GM19328 (cell line): ENCODE measurements at regions not wholly inside any gene's neighbourhood (a gene's known extent, or its start where the extent isn't known, plus 50 kb on each side); places are given as distances from the start of the nearest gene placed in this dataset.
"Not testable (repeated sequence)": the region's sequence is repeated elsewhere in the genome, so short reads cannot be mapped to it uniquely, and the experiment has no call there.

Source experiments
- ATAC-seq: cut with Tn5 transposase; IDR thresholded peaks from one replicate; pipeline ENCODE4 v1.9.1; 2021; ENCODE audit warnings: mild to moderate bottlenecking, moderate library complexity; ENCODE audit not compliant: unreplicated experiment

DNA sequence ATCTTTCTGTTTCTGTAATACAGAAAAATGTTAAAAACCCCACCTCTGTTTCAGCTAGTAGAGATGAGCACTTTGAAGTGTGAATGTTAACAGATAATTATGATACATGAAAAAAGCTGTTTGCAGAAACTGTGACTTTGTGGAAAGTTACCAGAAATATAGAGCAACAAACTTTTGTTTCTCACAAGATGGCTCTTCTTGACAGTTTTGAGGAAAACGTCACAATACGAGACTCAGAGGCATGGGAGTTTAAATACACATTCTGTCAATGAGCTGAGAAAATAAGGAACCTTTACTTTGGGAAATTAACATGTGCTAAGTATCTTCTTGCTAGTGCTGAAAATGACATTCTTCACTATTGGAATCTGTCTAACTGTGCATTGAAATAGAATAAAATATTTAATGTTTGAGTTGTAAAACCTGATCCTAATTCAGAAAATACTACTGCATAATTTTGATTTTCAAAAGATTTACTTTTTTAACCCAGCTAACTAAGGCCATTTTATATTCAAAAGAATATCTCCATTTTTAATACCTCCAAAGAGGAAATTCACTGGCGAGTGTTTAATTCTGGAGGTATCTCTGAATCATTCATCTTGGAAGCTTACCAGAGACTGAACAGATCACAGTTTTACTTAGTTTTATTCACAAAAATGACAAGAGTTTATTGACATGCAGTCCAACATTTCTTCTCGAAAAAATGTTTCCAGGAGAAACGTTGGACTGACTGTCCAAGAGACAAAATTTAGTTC is 308.9 kb upstream of the LRFN5 start:
- ATAC-seq = no peak

DNA sequence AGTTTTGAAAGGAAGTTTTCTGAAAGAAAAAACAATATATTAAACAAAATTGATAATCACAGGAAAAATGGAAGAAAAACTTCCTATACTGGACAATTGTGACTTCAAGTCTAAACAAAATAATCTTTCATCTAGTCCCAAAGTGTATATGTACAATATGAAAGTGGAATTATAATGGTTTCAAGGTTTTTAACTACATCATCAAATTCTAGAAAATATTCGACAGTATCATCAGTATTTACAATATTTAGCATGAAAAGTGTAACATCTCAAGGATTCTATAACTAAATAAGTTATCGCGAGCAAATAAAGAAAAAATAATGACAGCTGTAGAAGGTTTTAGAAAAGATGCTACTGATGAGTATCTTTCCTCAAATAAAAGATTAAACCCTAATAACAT is 310.9 kb upstream of the LRFN5 start:
- ATAC-seq = no peak

DNA sequence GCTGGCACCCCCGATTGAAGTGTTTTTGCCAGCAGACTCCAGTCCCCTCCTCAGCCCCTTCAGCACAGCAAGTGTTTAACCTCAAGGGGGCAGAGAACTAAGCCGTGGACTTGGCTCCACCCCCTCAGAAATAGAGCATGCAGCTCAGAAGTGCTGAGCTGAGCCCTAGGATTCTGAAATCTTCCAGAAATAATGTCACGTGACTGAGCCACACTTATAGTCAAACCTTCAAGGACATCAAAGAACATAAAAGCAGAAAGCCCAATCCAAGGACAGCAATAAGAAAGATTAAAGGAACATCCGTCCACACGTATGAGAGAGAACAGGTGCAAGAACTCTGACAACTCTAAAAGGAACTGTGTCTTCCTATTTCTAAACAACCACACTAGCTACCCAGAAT is 317.7 kb upstream of the LRFN5 start:
- no peak for ATAC-seq

DNA sequence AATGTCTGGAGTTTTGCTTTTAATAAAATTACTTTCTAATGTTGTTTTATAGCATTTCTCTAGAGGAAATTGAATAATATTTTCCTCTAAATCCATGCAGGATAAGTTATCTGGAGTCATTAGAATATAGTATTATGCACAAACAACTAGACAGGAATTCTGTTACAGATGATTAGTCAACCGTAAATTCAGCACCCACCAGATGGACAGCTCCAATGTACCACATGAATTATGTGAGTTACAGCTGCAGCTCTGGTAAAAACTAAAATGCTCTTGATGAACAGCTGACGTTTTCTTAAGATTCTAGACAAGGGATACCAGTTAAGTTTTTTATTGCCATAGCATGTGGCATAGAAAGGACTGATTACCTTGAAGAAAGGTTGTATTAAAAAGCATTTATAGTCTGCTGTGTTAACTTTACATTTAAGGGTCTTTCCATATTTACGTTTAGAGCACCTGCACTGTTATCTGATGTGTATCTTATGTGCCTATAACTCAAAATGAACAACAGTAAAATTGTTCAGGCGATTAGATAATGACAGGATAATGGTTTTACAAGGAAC is 321.4 kb upstream of the LRFN5 start:
- ATAC-seq = no peak

DNA sequence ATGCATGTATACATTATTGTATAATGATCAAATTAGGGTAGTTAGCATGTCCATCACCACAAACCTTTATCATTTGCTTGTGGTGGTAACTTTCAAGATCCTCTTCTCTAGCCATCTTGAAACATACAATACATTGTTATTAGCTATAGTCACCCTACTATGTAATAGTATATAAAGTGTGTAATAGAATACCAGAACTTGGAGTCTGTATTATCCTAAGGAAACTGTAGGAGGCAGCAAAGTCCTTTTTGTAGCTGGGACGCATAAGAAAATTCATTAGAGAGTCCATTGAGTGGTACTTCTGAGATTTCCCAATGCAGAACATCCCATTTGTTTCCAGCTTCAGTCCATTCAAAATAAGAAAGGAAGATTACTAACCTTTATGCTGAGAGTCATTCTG is 325.9 kb upstream of the LRFN5 start:
- no peak for ATAC-seq

DNA sequence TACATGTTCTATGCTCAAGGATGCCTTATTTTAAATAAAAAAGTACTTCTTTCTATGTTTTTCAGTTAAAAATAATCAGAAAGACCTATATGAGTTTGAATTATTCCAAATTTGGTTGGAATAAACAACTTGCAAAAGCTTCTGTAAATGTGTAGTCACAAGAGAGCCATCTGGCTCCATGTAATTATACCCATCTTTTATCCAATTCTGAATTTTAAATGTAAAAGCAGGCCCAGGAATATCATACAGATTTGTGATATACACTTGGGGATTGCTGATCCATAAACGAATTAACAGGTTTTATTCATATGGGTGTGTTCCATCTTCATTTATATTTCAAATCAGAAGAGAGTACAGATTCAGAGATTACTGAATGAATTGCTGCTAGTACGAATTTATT is 329.2 kb upstream of the LRFN5 start:
- no peak for ATAC-seq

DNA sequence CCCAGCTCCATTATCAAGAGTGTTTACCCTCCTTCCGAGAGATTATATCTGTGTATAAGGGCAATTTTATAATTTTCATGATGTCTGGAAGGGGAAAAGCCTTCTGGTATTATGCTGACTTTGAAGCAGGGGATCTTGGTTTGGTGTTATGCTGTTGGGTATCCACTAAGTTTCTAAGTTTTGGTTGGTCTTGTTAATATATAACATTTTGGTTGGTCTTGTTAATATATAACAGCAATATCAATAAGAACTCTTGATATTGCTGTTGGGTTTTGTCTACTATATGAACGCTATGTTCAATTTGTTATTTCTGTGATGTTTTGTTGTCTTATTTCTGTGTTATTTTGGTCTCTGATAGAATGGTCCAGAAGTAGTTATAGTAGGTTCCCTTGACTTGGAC is 349.2 kb upstream of the LRFN5 start:
- no peak for ATAC-seq

DNA sequence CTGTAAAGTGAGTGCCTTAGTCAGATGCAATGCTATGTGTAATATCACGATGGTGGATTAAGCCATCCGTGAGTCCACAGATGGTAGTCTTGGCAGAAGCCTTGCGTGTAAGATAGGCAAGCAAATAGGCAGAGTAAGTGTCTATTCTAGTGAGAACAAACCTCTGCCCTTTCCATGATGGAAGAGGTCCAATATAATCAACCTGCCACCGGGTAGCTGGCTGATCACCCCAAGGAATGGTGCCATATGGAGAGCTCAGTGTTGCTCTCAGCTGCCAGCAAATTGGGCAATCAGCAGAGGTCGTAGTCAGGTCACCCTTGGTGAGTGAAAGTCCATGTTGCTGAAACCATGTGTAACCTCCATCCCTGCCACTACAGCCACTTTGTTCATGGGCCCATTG is 371.2 kb upstream of the LRFN5 start:
- ATAC-seq = no peak

DNA sequence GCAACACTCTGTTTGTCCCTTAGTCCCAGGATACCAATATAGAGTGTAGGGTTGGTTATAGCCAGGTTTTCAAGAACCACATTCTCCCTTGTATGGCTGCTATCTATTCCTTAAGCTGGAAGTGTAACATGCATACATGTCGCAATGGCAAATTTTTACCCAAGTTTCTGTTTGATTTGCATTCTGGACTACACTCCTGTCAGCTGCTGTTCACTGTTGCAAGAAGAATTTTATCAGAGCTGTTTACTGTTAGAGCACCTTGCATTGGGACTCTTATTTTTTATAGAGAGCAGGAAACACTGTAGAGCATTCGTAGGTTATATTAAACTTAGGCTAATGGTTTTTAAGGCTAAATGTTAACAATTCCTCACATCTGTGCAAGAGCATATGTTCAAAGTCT is 376.0 kb upstream of the LRFN5 start:
- no peak for ATAC-seq

DNA sequence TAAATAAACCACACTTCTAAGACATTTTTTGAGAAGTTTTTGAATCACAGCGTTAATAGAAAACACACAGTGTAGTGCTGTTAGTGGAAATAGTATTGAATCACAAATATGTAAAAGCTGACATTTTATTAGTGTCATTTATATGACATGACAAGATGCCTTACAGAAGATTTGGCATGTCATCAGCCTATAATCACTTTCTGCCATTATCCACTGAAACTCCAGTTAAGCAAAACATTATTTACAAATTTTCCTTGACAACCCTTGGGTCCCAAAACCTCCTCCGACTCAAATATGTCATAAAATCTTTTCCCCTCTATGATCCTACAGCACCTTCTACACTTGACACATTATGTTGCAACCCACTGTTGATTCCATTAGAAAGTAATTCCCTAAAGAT is 376.9 kb upstream of the LRFN5 start:
- ATAC-seq = no peak

DNA sequence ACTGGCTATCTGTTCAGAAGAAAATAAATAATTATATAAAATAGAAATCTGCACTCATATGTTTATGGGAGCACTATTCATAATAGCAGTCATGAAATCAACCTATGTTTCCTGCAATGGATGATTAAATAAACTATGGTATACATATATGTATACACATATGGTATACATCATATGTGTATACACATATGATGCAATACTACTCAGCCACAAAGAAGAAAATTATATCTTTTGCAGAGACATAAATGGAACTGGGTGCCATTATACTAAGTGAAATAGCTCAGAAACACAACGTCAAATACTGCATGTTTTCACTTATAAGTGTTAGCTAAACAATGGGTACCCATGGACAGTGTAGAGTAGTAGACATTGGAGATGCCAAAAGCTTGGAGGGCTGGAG is 381.2 kb upstream of the LRFN5 start:
- ATAC-seq = no peak

DNA sequence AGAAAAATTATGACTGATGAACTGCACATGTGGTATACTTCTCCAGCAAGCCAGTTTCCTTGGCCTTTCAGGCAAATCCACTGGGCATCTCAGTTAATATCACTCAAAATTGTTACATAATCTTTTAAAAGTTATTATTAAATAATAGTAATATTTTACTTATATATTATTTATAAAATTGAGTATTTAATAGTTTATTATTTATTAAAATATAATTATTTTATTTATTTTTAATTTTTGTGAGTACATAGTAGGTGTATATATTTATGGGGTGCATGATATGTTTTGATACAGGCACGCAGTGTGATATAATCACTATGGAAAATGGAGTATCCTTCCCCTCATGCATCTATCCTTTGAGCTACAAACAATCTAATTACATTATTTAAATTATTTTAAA is 384.1 kb upstream of the LRFN5 start:
- ATAC-seq = no peak

DNA sequence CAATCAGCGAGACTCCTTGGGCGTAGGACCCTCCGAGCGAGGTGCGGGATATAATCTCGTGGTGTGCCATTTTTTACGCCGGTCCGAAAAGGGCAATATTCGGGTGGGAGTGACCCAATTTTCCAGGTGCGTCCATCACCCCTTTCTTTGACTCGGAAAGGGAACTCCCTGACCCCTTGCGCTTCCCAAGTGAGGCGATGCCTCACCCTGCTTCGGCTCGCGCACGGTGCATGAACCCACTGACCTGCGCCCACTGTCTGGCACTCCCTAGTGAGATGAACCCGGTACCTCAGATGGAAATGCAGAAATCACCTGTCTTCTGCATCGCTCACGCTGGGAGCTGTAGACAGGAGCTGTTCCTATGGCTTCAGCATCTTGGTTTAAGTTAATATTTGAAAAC is 391.7 kb upstream of the LRFN5 start:
- not testable (repeated sequence) for ATAC-seq

DNA sequence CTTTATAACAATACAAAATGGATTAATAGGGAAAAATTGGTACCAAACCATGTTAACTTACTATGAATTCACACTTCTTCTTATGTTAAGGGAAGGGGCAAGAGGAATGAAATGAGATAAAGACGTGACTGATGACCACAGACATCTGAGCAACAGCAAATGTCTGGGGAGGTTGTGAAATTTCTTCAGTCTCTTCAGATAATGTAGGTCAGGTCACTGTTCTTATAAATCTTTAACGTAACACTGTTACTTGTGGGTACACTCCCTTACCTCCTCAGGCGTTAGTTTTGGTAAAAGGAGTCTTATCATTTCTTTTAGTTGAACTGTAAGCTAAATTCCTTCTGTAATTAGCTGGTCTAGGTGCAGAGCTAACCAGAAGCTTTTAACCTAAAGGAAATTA is 405.0 kb upstream of the LRFN5 start:
- ATAC-seq = no peak

DNA sequence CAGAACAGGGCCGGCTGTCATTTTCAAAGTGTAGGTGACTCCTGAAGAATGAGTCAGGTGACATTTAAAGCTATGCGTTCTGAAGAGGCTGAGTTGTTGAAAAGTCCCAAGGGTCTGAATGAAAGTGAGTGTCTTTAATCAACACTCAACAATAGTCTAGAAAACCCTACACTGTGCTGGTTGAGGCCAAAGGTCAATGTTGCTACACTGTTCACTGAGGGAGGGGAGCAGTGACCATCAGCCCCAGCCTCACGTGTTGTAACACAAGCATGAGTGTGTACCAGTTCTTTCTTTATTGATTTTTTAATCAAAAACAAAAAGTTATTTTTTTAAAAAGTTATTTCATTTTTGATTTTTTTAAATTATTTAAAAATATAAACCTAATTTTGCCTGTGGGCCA is 418.8 kb upstream of the LRFN5 start:
- no peak for ATAC-seq

DNA sequence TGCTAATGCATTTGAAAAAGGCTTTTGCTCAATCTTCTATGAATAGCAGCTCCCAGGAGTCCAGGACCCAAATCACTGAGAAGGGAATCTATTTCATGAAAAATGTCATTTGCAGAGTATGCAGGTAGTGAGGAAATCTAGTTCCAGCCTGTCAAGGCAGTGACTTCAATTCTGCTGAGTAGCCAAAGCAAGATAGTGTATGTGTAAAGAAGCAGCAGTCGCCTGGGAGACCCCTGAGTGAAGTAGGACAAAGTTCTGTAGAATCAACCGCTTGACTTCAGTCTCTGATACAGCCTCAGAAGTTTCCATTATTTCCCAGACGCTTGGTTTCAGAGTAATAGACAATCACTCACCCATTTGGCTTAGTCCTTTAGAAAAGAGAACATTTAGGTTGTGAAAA is 435.6 kb upstream of the LRFN5 start:
- no peak for ATAC-seq

DNA sequence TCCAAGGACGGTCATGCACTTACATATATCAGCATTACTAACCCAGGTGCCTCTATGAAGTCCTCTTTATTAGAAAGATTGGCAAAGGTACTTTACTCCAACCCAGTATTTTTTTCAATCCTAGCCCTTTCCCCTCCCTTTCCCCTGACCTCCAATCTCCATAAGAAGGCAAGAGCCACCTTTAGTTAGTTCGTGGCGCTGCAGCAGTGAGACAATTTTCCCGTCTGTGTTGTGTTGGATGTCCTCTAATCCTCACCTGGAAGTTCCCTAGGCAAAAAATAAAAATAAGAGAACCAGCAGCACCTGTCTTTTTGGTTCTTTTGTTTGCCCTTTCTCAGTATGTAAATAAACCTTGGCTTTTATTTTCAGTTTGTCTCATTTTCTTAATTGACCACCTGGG is 439.6 kb upstream of the LRFN5 start:
- no peak for ATAC-seq

DNA sequence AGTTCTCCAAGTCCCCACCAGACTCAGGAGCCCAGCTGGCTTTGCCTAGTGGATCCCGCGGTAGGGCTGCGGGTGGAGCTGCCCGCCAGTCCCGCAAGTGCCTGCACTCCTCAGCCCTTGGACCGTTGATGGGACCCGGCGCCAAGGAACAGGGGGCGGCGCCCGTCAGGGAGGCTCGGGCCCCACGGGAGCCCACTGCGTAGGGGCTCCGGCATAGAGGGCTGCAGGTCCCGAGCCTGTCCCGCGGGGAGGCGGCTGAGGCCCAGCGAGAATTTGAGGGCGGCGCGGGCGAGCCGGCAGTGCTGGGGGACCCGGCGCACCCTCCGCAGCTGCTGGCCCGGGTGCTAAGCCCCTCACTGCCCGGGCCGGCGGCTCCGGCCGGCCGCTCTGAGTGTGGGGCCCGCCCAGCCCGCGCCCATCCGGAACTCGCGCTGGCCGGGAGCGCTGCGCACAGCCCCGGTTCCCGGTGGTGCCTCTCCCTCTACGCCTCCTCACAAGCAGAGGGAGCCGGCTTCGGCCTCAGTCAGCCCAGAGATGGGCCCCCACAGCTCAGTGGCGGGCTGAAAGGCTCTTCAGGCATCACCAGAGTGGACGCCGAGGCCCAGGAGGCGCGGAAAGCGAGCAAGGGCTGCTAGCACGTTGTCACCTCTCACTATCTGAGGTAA is 452.4 kb upstream of the LRFN5 start:
- no peak for ATAC-seq

DNA sequence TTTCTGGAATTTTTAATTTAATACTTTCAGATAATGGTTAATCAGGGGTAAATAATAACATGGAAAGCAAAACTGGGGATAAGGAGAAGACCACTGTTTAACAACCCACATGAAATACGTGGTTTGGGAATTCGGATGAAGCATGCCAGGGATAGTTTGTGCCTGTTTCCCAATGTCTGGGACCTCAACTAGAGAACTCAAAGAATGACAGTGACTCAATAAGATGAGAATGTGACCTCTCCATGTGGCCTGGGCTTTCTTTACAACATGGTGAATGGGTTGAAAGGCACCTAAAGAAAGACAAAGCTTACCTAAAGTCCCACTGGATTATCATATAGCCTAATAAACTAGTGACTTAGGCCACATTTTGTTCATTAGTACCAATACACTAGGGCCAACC is 460.3 kb upstream of the LRFN5 start:
- ATAC-seq = no peak

DNA sequence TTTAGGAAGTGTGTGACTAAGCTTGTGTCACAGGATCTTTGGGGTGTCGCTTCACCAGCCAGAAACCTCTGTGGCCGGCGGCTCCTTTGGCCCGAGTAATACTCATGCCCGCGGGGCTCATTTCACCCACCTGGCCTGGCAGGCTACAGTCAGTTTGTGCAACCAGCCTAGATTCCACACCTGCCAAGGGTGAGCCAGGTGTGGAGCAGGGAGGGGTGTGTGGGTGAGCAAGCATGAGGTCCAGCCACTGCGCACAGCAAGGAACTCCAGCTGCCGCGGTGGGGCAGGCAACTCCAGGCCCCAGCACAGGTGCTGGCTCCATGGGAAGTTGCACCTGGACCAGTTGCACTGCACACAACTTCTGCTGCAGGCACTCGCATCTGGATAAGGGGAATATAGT is 462.3 kb upstream of the LRFN5 start:
- no peak for ATAC-seq

DNA sequence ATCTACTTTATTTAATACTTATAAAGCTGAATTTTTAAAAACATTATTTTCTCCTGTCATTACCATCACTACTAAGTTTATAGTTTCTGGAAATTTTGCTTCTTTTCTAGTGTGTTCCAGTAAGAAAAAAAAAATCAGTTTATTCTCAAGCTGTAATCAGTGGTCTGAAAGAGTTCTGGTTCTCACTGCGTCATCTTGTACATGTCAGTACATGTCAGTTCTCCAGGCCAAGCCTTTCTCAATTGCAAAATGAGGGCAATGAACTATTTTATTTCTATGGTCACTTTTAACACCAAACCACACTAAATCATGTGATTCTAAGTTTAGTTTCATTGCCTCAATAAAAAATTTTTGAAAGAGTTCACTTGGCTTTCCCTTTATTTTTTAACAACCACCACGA is 468.9 kb upstream of the LRFN5 start:
- no peak for ATAC-seq

DNA sequence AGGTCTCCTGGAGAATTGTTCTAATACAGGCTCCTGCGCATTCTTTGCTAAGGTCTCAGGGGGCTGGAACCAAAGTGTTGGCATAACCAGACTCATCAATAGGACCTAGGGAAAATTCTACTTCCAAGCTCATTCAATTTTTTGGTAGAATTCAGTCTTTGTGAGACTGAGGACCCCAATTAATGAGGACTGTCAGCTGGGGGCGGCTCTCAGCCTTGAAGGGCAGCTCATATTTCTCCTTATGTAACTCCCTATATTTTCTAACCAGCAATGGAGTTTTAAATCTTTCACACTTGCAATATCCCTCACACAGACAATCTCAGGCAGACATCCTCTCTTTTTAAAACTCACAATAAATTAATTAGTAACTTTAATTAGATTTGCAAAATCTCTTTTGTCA is 476.4 kb upstream of the LRFN5 start:
- ATAC-seq = no peak

DNA sequence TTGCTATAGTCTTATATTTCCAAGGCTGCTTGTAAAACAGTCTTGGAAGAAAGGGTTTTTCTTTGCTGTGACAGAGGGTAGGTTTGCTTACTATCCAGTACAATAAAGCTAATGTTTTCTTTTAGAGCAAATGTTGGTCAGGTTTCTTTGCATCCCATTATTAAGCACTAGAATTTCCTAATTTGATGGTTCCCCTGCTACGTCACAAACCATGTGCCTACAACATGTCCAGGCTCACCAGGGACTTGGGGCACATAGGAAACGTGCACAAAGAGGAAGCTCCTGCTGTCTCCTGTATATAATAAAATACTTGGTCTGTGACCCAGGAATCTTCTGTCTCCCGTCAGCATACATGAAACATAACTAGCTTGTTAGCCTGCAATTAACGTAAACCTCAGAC is 486.3 kb upstream of the LRFN5 start:
- no peak for ATAC-seq
